Activated CD8-positive, alpha-beta memory T cell treated with anti-CD3 and anti-CD28 coated beads, Interleukin-2, amount 10 ng/mL, durations not matched to agents 7 days and 5 days (primary cell): ENCODE measurements at regions not wholly inside any gene's neighbourhood (a gene's known extent, or its start where the extent isn't known, plus 50 kb on each side); places are given as distances from the start of the nearest gene placed in this dataset.
"Not testable (repeated sequence)": the region's sequence is repeated elsewhere in the genome, so short reads cannot be mapped to it uniquely, and the experiment has no call there.

Source experiments
- ATAC-seq: fragments of 150-1000 bp; cut with Tn5 transposase; one replicate; pipeline ENCODE4 v1.10.0; 2021; ENCODE audit warnings: moderate library complexity
- CTCF ChIA-PET: fragments of 350-600 bp; sonication (Branson Sonifier 250); formaldehyde crosslinking; loops from one replicate; lab custom pipeline; 2021; ENCODE audit warnings: antibody characterized with exemption; lab: Charles Lee
- DNase-seq: peaks from one replicate; pipeline ENCODE4 v3.0.0-alpha.2; 2020
- H3K27ac Mint-ChIP-seq: one replicate; pipeline ENCODE4 v1.8.0; 2021; ENCODE audit warnings: mild to moderate bottlenecking, mixed read lengths
- H3K27me3 Mint-ChIP-seq: one replicate; pipeline ENCODE4 v1.8.0; 2021; ENCODE audit warnings: mixed read lengths
- H3K36me3 Mint-ChIP-seq: one replicate; pipeline ENCODE4 v1.8.0; 2021; ENCODE audit warnings: mild to moderate bottlenecking, mixed read lengths
- H3K4me1 Mint-ChIP-seq: one replicate; pipeline ENCODE4 v1.8.0; 2021; ENCODE audit warnings: mixed read lengths
- H3K4me3 Mint-ChIP-seq: one replicate; pipeline ENCODE4 v1.8.0; 2021; ENCODE audit warnings: mild to moderate bottlenecking, moderate library complexity, mixed read lengths
- H3K9me3 Mint-ChIP-seq: one replicate; pipeline ENCODE4 v1.8.0; 2022; ENCODE audit warnings: low read depth, mixed read lengths

DNA sequence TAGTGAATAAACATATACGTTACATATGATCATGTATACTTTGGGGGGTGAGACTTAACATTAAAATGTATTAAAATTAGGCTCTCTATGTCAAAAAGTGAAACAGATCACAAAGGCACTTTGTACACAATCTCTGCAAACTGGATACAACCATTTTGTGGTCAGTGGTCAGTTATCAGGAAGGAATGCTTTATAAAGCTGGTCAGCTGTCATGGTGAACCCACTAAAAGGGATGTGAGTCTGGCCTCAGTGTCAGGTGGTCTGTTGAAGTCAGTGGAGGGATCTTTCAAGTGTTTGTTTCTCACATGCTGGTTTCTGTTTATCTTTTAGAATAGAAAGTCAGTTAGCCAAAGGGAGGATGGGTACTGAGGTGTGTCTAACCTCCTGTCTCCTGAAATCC is 875.5 kb upstream of the INTU start:
- peaks cover 3% of the 10 kb centered on the region for H3K9me3 Mint-ChIP-seq
- no peak overlapping the region for H3K27ac Mint-ChIP-seq
- H3K36me3 Mint-ChIP-seq: no peaks in the 10 kb centered on the region
- ATAC-seq: no peak
- DNase-seq: no peak
- H3K27me3 Mint-ChIP-seq: no peaks in the 10 kb centered on the region
- H3K4me1 Mint-ChIP-seq: no peaks in the 10 kb centered on the region
- no peak overlapping the region for H3K4me3 Mint-ChIP-seq
- CTCF ChIA-PET: no interaction called here

DNA sequence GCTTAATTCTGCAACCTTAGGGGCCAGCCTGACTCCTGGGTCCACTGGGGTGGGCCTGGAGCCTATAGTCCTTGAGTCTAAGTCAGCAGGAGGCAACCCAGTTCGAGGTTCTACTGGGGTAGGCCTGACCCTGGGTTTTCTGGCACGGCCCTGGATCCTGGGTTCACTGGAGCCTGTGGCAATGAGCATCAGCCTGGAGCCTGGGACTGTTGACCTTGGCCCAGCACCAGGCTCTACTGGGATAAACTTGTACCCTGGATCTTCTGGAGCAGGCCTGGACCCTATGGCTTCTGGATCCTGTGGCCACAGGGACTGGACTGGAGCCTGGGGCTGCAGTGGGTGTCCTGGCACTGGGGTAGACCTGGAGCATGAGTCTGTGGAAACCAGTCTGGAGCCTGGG is 874.3 kb upstream of the INTU start:
- Mint-ChIP-seq H3K27ac (no peak overlapping the region), H3K4me3 (no peak overlapping the region), H3K9me3 (peaks cover 6% of the 10 kb centered on the region), H3K4me1 (no peaks in the 10 kb centered on the region), H3K36me3 (no peaks in the 10 kb centered on the region), H3K27me3 (no peaks in the 10 kb centered on the region)
- CTCF ChIA-PET: no interaction called here
- ATAC-seq (no peak), DNase-seq (no peak)

DNA sequence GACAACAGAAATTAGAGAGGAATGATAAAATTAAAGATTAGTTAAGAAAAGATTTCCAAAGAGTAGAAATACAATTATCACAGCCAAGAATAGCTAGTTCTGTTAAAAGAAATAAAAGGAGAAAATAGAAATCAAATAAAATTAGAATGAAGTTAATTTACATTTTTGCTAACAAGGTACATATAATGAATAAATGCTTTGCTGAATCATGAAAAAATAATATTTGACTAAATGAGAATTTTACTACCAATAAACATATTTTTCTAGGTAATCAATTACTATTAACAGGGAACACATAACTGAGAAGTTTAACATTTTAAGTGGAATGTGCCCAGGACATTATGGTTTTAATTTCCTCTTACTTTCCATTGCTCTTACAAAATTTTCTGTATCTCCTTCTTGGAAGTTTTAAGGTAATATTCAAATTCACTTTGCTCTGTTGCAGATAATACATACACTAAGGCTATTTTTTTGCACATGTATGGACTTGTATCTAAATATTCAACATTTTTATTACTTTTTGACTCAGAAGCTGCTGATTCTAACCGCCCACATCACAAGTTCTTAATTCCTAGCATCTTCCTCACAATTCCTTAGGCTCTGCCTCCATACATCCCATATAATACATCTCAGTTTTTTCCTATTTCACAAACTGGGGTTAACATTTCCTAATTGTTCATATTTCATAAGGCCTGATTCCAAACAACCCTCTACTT is 870.7 kb upstream of the INTU start:
- Mint-ChIP-seq H3K4me1 (no peaks in the 10 kb centered on the region), H3K36me3 (no peaks in the 10 kb centered on the region), H3K4me3 (no peak overlapping the region), H3K27me3 (no peaks in the 10 kb centered on the region), H3K9me3 (peaks cover 7% of the 10 kb centered on the region), H3K27ac (no peak overlapping the region)
- CTCF ChIA-PET: no interaction called here
- ATAC-seq (no peak), DNase-seq (no peak)

DNA sequence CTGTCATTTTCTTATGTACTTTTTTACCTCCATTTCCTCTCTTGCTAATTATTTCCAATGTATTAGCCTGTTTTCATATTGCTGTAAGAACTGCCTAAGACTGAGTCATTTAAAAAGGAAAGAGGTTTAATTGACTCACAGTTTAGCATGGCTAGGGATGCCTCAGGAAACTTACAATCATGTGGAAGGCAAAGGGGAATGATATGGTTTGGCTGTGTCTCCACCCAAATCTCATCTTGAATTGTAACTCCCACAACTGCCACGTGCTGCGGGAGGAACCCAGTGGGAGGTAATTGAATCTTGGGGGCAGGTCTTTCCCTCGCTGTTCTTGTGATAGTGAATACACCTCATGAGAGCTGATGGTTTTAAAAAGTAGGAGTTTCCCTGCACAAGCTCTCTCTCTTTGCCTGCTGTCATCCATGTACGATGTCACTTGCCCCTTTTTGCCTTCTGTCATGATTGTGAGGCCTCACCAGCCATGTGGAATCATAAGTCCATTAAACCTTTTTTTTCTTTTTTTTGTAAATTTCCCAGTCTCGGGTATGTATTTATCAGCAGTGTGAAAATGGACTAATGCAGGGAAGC is 870.0 kb upstream of the INTU start:
- ATAC-seq (no peak), DNase-seq (no peak)
- no peak overlapping the region for H3K27ac Mint-ChIP-seq
- H3K27me3 Mint-ChIP-seq: no peaks in the 10 kb centered on the region
- CTCF ChIA-PET: no interaction called here
- no peaks in the 10 kb centered on the region for H3K36me3 Mint-ChIP-seq
- no peaks in the 10 kb centered on the region for H3K4me1 Mint-ChIP-seq
- peaks cover 6% of the 10 kb centered on the region for H3K9me3 Mint-ChIP-seq
- H3K4me3 Mint-ChIP-seq: no peak overlapping the region

DNA sequence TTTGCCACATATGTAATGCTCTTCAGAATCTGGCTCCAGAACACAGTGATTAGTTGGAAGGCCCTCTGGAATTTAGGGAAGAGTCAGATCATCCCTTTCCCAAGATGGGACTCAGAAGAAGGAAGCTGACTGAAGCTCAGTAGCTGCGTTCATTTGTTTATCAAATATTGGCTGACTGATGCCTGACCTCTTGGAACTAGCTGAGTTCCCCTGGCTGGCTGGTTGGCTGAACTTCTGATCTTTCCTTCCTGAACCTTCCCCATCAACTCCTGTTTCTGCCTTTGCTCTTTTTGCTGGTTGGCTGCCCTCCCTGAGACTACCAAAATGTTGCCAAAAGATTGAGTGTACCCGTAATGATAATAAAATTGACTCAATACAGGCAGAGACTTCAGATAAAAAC is 866.5 kb upstream of the INTU start:
- no peak for ATAC-seq
- H3K4me3 Mint-ChIP-seq: no peak overlapping the region

DNA sequence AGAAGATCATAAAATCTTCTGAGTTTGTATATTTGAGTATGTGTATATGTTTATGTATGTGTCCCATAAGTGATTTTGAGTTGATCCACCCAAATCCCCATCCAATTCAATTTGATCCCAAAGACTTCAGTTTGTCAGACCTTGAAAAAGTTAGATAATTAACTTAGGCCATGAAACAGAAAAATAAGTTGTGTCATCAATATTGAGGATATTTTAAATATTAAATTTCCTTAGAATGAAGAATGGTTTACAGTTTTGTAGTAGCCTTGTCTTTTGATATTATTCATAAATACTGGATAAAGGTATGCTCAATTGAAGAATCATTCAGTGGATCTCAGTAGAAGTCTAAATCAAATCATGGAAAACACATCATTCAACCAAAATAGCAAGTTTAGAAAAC is 864.4 kb upstream of the INTU start:
- no peak overlapping the region for H3K27ac Mint-ChIP-seq
- no peak overlapping the region for H3K4me3 Mint-ChIP-seq
- ATAC-seq: no peak
- H3K4me1 Mint-ChIP-seq: no peaks in the 10 kb centered on the region
- no peaks in the 10 kb centered on the region for H3K36me3 Mint-ChIP-seq
- no peaks in the 10 kb centered on the region for H3K27me3 Mint-ChIP-seq
- peaks cover 4% of the 10 kb centered on the region for H3K9me3 Mint-ChIP-seq
- DNase-seq: no peak
- CTCF ChIA-PET: no interaction called here

More for the DNA sequence above, 866.5 kb upstream of the INTU start:
- H3K36me3 Mint-ChIP-seq: no peaks in the 10 kb centered on the region
- CTCF ChIA-PET: no interaction called here
- no peaks in the 10 kb centered on the region for H3K4me1 Mint-ChIP-seq
- H3K27ac Mint-ChIP-seq: no peak overlapping the region
- no peaks in the 10 kb centered on the region for H3K27me3 Mint-ChIP-seq
- no peak for DNase-seq
- peaks cover 7% of the 10 kb centered on the region for H3K9me3 Mint-ChIP-seq

DNA sequence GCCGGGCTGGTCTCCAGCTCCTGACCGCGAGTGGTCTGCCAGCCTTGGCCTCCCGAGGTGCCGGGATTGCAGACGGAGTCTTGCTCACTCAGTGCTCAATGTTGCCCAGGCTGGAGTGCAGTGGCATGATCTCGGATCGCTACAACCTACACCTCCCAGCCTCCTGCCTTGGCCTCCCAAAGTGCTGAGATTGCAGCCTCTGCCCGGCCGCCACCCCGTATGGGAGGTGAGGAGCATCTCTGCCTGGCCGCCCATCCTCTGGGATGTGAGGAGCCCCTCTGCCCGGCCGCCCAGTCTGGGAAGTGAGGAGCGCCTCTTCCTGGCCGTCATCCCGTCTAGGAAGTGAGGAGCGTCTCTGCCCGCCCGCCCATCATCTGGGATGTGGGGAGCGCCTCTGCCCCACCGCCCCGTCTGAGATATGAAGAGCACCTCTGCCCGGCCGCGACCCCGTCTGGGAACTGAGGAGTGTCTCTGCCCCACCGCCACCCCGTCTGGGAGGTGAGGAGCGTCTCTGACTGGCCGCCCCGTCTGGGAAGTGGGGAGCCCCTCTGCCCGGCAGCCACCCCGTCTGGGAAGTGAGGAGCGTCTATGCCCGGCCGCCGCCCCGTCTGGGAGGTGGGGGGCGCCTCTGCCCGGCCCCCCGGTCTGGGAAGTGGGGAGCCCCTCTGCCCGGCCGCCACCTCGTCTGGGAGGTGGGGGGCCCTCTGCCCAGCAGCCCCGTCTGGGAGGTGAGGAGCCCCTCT is 861.8 kb upstream of the INTU start:
- DNase-seq, H3K36me3 Mint-ChIP-seq, ATAC-seq, H3K27ac Mint-ChIP-seq, H3K27me3 Mint-ChIP-seq, H3K4me3 Mint-ChIP-seq, H3K4me1 Mint-ChIP-seq, H3K9me3 Mint-ChIP-seq, CTCF ChIA-PET: not testable (repeated sequence)

DNA sequence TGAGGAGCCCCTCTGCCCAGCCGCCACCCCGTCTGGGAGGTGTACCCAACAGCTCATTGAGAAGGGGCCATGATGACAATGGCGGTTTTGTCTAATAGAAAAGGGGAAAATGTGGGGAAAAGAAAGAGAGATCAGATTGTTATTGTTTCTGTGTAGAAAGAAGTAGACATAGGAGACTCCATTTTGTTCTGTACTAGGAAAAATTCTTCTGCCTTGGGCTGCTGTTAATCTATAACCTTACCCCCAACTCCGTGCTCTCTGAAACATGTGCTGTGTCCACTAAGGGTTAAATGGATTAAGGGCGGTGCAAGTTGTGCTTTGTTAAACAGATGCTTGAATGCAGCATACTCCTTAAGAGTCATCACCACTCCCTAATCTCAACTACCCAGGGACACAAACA is 861.1 kb upstream of the INTU start:
- not testable (repeated sequence) for H3K9me3 Mint-ChIP-seq, H3K36me3 Mint-ChIP-seq

DNA sequence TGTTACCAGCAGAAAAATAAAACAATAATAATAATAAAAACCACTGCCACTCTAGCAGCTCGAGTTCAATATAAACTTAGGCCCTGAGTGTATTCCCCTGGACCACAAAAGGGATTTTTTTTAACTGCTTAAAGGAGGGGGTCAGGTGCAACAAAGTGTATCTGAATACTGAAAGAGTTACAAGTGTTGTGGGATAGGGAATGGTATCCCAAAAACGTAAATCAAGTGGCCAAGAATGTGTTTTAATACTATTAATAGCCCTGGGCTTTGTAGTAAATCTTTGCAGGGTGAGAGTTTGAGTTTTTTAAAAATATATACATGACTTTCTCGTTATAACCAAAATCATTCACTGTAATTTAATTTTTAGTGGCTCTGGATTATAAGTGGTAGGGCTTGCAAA is 860.1 kb upstream of the INTU start:
- no peak for DNase-seq
- CTCF ChIA-PET: no interaction called here
- no peaks in the 10 kb centered on the region for H3K27me3 Mint-ChIP-seq

More for the DNA sequence above, 861.1 kb upstream of the INTU start:
- ATAC-seq, H3K4me3 Mint-ChIP-seq, H3K4me1 Mint-ChIP-seq, DNase-seq, H3K27ac Mint-ChIP-seq, CTCF ChIA-PET, H3K27me3 Mint-ChIP-seq: not testable (repeated sequence)

DNA sequence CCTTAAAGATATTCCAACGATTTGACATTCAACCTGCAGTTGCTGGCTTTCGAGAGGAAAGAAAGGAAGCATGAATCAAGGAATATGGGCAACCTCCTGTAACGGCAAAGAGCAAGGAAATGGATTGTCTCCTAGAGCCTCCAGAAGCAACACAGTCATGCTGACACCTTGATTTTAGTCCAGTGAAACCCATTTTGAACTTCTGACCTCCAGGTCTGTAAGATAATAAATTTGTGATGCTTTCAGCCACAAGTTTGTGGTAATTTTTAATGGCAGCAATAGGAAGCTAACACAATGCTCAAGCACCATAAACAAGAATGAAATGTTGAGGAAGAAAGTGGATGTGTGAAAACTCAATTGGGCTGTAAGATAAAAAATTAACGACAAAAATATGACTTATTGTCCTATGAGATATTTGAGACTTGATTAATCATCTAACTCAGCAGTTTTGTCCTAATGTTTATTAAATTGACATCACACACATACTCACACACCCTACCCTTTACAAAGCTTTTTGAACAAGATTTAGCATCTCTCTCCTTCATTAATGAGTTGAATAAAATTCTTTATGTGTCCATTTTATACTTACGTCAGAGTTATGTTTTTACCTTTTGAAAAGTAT is 857.2 kb upstream of the INTU start:
- Mint-ChIP-seq H3K27ac (no peak overlapping the region), H3K4me3 (no peak overlapping the region), H3K9me3 (no peaks in the 10 kb centered on the region), H3K4me1 (no peaks in the 10 kb centered on the region), H3K36me3 (no peaks in the 10 kb centered on the region), H3K27me3 (no peaks in the 10 kb centered on the region)
- DNase-seq (no peak), ATAC-seq (no peak)
- CTCF ChIA-PET: no interaction called here

More for the DNA sequence above, 860.1 kb upstream of the INTU start:
- no peak overlapping the region for H3K4me3 Mint-ChIP-seq
- H3K4me1 Mint-ChIP-seq: no peaks in the 10 kb centered on the region
- ATAC-seq: no peak
- H3K9me3 Mint-ChIP-seq: peaks cover 2% of the 10 kb centered on the region
- no peaks in the 10 kb centered on the region for H3K36me3 Mint-ChIP-seq
- no peak overlapping the region for H3K27ac Mint-ChIP-seq

DNA sequence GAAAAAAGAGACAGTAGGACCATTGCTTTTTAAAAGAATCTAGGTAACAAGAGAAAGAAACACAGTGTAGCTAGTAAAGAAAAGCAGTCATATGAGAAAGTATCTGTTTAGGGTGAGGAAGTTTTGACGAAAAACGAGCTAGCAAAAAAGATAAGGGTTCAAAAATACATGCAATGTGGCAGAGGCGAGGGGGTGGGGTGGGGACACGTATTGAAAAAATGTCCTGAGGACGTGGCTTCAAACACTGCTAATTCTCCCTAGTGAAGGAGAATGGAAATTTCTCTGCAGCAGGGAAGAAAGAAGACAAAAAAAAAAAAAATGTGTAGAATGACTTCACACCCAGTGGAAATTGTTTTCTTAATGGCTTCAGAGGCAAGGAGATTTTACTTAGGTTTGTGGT is 856.4 kb upstream of the INTU start:
- DNase-seq (no peak), ATAC-seq (no peak)
- Mint-ChIP-seq H3K4me1 (no peaks in the 10 kb centered on the region), H3K4me3 (no peak overlapping the region), H3K36me3 (no peaks in the 10 kb centered on the region), H3K27me3 (no peaks in the 10 kb centered on the region), H3K9me3 (no peaks in the 10 kb centered on the region), H3K27ac (no peak overlapping the region)
- CTCF ChIA-PET: no interaction called here

DNA sequence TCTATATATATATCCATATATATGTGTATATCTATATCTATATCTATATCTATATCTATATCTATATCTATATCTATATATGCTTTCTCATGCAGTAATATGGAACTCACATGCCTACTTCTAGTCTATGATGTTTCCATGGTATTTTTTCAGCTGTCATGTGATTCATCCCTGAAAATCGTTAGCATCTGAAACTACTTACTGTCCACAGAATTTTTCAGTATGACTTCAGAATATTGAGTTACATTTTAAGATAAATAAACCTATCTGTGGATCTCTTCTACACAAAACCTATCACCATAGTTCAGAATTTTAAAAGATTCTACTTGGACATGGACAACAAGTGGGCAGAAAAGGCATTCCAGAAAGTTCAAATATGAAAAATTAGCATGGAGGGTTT is 855.1 kb upstream of the INTU start:
- no peak overlapping the region for H3K27ac Mint-ChIP-seq
- H3K36me3 Mint-ChIP-seq: no peaks in the 10 kb centered on the region
- no peaks in the 10 kb centered on the region for H3K4me1 Mint-ChIP-seq
- no peaks in the 10 kb centered on the region for H3K9me3 Mint-ChIP-seq
- DNase-seq (no peak), ATAC-seq (no peak)
- no peak overlapping the region for H3K4me3 Mint-ChIP-seq
- H3K27me3 Mint-ChIP-seq: no peaks in the 10 kb centered on the region
- CTCF ChIA-PET: no interaction called here

DNA sequence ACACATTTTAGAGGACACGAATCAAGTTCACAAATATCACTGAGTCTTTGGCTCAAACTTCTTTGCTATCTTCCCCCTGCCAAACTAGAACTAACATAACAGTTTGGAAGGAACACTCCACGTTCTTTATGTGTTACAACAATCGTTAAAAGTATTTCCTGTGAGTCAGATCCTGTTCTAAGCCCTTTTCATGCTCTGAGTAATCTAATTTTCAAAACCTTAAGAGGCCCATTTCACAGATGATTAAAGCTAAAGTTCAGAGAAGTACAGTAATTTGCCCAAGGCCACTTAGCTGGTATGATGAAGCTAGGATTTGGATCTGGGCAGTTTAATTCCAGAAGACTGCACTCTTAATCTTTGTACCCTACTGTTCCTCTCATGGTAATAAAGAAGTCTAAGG is 854.4 kb upstream of the INTU start:
- CTCF ChIA-PET: no interaction called here
- DNase-seq (no peak), ATAC-seq (no peak)
- no peaks in the 10 kb centered on the region for H3K4me1 Mint-ChIP-seq
- no peak overlapping the region for H3K27ac Mint-ChIP-seq
- H3K9me3 Mint-ChIP-seq: no peaks in the 10 kb centered on the region
- no peaks in the 10 kb centered on the region for H3K36me3 Mint-ChIP-seq
- H3K4me3 Mint-ChIP-seq: no peak overlapping the region
- H3K27me3 Mint-ChIP-seq: no peaks in the 10 kb centered on the region

DNA sequence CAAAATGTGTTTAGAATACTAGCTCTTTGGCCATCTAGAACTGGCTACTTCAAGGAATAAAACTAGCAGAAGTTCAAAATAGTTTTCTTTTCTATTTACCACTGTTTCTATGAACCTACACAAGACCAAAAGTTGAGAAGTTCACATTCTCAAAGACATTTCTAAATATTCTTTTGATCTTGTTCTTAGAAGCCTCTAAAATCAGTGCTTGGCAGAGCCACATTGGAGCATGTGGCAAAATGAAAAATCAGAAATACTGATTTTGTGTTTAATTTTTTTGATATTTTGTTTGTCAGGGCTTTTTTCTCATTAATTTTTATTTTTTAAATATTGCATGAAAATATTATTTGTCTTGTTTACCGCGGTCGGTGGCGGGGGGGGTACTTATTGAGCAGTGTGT is 853.8 kb upstream of the INTU start:
- CTCF ChIA-PET: no interaction called here
- no peak overlapping the region for H3K4me3 Mint-ChIP-seq
- no peak overlapping the region for H3K27ac Mint-ChIP-seq
- DNase-seq (no peak), ATAC-seq (no peak)
- no peaks in the 10 kb centered on the region for H3K27me3 Mint-ChIP-seq
- no peaks in the 10 kb centered on the region for H3K4me1 Mint-ChIP-seq
- H3K9me3 Mint-ChIP-seq: no peaks in the 10 kb centered on the region
- H3K36me3 Mint-ChIP-seq: no peaks in the 10 kb centered on the region
